Stimulated activated CD4-positive, alpha-beta T cell treated with anti-CD3 and anti-CD28 coated beads, Interleukin-2, amount 100 ng/mL, for 48 hours (primary cell): ENCODE measurements at regions not wholly inside any gene's neighbourhood (a gene's known extent, or its start where the extent isn't known, plus 50 kb on each side); places are given as distances from the start of the nearest gene placed in this dataset.
"Not testable (repeated sequence)": the region's sequence is repeated elsewhere in the genome, so short reads cannot be mapped to it uniquely, and the experiment has no call there.

Source experiments
- DNase-seq, 2 donors: peaks; one replicate each; pipeline ENCODE4 v3.0.0-alpha.2; 2020

- not testable (repeated sequence) for DNase-seq
These were observed 77.9 kb downstream of the NR4A2 start for GRCh38 chr2:156254637-156255067.

GRCh38 chr2:156253765-156254164 lies 78.8 kb downstream of the NR4A2 start:
- DNase-seq: no peak

- no peak for DNase-seq
These were observed 89.6 kb downstream of the NR4A2 start for GRCh38 chr2:156242874-156243273.

DNA sequence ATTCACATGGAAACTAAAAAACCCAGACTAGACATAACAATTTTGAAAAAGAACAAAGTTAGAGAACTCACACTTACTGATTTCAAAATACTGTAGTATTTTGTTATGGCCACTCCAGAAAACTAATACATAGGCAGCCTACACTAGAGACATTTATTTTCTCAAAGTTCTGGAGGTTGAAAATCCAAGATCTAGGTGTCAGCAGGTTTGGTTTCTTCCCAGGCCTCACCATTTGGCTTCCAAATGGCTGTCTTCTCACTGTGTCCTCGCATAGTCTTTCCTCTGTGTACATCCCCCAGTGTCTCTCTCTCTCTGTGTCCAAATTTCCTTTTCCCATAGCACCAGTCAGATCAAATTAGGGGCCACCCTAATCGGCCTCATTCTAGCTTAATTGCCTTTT lies 95.0 kb downstream of the NR4A2 start:
- no peak for DNase-seq

DNA sequence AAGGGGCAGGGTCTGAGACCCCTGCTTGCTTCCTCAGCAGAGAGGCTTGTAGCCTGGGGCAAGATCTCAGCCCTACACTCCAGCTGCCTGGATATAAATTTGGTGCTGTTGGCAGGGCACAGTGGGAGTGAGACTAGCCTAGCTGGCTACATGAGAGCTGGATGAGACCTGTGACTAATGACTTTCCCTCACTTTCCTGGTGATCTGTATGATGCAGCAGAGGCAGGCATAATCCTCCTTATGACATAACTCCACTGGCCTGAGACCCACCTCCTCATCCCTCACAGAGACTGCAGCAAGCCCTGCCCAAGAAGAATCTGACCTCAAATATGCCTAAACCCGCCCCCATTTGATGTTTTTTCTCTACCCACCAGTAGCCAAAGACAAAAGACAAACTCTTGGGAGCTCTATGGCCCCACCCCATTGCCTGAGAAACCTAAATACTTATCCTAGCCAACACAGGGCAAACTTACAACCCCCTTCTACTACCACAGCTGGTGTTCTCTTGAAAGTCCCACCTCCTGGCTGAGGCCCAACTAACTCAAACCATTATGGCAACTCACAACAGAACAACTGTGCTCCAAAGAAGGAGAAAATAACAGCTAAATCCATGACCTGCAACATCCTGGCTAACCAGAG lies 102.7 kb downstream of the NR4A2 start:
- DNase-seq: no peak

DNA sequence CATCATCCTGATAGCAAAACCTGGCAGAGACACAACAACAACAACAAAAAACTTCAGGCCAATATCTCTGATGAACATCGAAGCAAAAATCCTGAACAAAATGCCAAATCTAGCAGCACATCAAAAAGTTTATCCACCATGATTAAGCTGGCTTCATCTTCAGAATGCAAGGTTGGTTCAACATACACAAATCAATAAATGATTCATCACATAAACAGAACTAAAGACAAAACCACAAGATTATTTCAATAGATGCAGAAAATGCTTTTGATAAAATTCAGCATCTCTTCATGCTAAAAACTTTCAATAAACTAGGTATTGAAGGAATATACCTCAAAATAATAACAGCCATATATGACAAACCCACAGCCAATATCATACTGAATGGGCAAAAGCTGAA lies 109.2 kb downstream of the NR4A2 start:
- DNase-seq: not testable (repeated sequence)

- no peak for DNase-seq
These were observed 110.8 kb downstream of the NR4A2 start for GRCh38 chr2:156221703-156222102.

GRCh38 chr2:156219491-156220100 lies 112.9 kb downstream of the NR4A2 start:
- DNase-seq: no peak

DNA sequence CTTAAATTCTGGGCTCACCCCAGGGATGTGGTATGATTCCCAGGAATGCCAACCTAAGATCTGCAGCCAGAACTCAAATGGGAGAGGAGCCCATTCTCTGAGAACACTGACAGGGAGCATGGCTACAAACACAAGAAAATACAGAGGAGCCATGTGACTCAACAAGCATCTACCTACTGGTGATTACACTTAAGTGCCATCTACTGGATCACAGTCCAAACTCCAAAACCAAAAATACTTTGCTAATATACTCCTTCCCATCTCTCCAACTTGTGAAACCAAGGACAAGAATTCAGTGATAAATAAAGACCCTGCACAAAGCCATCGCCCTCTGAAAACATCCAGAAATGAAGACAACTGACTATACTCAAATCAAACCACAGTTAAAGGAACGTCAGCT lies 116.9 kb downstream of the NR4A2 start:
- DNase-seq: no peak

- no peak for DNase-seq
These were observed 121.2 kb downstream of the NR4A2 start for GRCh38 chr2:156211318-156211717.

GRCh38 chr2:156206355-156206754 lies 126.2 kb downstream of the NR4A2 start:
- DNase-seq: no peak

DNA sequence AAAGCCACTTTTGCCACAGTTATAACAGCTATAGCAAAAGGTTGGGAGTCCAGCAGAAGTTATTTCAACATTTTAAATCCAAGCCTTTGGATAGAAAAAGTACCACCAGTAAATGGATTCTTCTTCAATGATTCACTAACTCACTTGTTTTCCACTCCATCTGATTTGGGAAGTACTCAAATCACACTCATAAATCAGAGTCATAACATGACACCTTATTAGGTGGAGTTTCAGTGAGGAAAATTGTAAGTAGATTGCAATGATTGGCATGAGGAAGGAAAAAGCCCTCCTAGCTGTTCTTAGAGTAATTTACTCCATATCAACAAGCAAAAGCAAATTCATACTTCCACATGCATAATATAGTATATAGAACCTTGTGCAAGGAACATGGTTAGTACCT lies 132.9 kb downstream of the NR4A2 start:
- no peak for DNase-seq

DNA sequence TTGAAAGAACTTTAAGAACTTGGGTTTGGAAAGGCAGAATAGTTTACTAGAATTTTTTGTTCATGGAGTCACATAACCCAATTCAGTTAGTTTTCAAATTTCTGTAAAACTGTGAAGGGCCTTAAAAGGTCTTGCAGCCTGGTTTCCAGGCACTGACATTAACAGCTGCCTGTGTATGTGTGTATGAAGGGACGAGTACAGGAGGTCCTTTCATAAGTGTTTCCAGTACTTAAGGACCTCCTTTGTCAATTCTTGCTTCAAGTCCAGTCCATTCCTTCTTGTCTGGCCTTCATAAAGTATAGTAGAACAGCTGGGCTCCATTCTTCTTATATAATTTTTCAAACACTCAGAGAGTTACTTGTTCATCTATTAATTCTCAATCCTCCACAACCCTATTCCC lies 136.5 kb downstream of the NR4A2 start:
- no peak for DNase-seq

GRCh38 chr2:156192468-156192867 lies 140.1 kb downstream of the NR4A2 start:
- DNase-seq: no peak

GRCh38 chr2:156191527-156191926 lies 141.0 kb downstream of the NR4A2 start:
- no peak for DNase-seq

DNA sequence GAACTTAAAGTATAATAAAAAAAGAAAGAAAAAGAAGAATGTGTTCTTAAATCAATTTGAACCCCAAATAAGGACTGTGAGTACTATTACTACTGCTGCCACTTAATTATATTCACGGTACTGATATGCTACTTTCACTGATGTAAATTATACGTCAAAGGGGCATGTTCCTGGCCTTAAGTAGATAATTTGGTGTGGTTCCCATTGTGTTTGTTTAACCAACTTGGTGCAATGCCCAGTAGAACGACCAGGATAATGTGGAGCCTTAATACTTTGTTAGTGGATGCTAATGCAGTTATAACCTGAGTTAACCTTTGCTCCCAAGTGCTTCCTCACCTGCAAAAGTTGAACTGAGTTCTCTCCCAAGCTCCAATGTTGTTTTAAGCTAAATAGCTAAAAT lies 142.0 kb downstream of the NR4A2 start:
- no peak for DNase-seq

DNA sequence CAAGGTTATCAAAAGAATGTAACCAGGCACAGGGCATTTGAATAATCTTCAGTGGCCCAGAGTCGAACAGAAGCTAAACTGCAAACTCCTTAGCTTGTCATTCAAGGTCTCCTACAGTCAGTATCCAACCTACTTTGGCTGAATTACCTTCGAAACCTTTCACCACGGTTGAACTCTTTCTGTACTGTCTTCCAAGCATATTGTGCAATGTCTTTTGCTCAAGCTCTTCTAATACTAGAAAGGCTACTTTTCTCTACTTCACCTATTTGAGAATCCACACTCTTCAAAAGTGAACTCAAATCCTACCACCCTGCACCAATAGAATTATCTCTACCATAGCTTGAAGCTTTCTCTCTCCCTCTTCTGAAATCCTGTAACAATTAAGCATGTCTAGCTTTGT lies 142.9 kb downstream of the NR4A2 start:
- DNase-seq: no peak

GRCh38 chr2:156189143-156189542 lies 143.4 kb downstream of the NR4A2 start:
- no peak for DNase-seq

- DNase-seq: no peak
These were observed 150.4 kb downstream of the NR4A2 start for GRCh38 chr2:156182132-156182531.

DNA sequence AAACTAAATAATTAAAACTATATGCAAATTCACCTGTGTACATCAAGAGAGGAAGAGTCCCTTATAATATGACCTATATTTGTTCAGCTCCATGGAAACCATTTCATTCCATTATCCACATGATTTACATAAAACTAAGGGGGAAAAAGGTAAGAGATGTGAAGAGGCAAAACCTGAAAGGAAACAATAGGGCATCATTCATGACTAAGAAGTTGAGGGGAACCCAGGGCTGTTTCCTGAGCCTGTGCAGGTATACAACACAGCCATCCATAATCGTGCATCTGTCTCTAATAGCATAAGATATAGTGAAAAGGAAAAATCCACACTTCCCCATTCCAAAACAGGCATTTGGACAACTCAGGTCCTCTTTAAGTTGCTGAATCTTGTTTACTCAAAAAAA lies 151.3 kb downstream of the NR4A2 start:
- no peak for DNase-seq

GRCh38 chr2:156177654-156178053 lies 154.9 kb downstream of the NR4A2 start:
- DNase-seq: no peak

DNA sequence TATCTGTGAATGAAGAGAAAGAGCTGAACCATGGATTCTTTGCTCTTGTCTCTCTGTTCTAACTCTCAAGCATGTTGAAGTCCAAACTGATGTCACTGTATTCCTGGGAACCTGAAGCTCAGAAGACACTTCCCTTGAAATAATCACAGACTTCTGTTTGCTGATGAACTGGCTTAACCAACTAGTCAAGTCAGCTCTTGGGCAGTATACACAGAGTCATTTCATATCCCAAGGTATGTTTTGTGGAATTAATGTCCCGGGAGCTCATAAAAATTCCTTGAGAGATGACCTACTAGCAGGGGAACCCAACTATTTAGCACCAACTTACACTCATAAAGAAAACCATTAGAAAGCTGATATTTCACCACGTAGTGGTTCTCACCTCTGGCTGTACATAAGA lies 156.6 kb downstream of the NR4A2 start:
- DNase-seq: no peak

- no peak for DNase-seq
These were observed 161.6 kb downstream of the NR4A2 start for GRCh38 chr2:156170929-156171328.

DNA sequence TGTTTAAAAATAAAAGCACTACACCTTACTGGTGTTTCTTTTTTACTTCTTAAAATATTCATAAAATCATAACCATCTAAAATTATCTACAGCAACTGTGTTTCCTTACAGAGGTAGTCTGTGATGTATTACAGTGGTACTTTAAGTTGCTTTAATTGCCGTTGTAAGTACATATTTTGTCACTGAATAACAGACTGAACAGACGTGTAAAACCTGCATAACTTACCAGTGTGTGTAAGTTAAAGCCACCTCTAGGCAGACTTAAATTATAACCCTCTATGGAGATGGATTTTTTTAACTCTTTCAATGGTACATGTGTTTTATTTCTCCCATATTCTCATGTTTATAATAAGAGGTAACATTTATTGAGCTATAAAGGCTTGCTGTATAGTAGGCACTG lies 166.8 kb downstream of the NR4A2 start:
- DNase-seq: no peak

GRCh38 chr2:156164091-156164720 lies 168.3 kb downstream of the NR4A2 start:
- no peak for DNase-seq
